HUES6 (cell line): ENCODE measurements at regions not wholly inside any gene's neighbourhood (a gene's known extent, or its start where the extent isn't known, plus 50 kb on each side); places are given as distances from the start of the nearest gene placed in this dataset.

Experiments
- H3K27ac ChIP-seq: 2 replicates; pipeline ENCODE4 v1.7.0; 2013; ENCODE audit warnings: low read depth, mild to moderate bottlenecking, low read length, inconsistent platforms
- H3K27me3 ChIP-seq: 2 replicates; pipeline ENCODE4 v1.6.1; 2013; ENCODE audit warnings: low read length; ENCODE audit not compliant: control insufficient read depth, insufficient read depth
- H3K36me3 ChIP-seq: 2 replicates; pipeline ENCODE4 v1.6.1; 2013; ENCODE audit warnings: low read length; ENCODE audit not compliant: control insufficient read depth, insufficient read depth
- H3K4me1 ChIP-seq: 2 replicates; pipeline ENCODE4 v1.6.1; 2013; ENCODE audit warnings: low read length; ENCODE audit not compliant: control insufficient read depth, insufficient read depth
- H3K4me3 ChIP-seq: 2 replicates; pipeline ENCODE4 v1.5.1; 2013; ENCODE audit warnings: low read depth, low read length
- H3K9ac ChIP-seq: one replicate; pipeline ENCODE4 v1.6.1; 2013; ENCODE audit warnings: mild to moderate bottlenecking, low read length
- H3K9me3 ChIP-seq: 2 replicates; pipeline ENCODE4 v1.6.1; 2013; ENCODE audit warnings: low read depth, low read length; ENCODE audit not compliant: control insufficient read depth, insufficient read depth

GRCh38 chr5:135124724-135125123 is 90.7 kb upstream of the PITX1 start:
- H3K27ac ChIP-seq, result no peak overlapping the region
- H3K27me3 ChIP-seq, result peaks cover 4% of the 10 kb centered on the region; the same call in 1 of the 2 replicates
- H3K36me3 ChIP-seq, result no peaks in the 10 kb centered on the region
- no peaks in the 10 kb centered on the region for H3K9me3 ChIP-seq
- H3K9ac ChIP-seq, result no peak overlapping the region
- H3K4me3 ChIP-seq, result no peak overlapping the region
- no peaks in the 10 kb centered on the region for H3K4me1 ChIP-seq

DNA sequence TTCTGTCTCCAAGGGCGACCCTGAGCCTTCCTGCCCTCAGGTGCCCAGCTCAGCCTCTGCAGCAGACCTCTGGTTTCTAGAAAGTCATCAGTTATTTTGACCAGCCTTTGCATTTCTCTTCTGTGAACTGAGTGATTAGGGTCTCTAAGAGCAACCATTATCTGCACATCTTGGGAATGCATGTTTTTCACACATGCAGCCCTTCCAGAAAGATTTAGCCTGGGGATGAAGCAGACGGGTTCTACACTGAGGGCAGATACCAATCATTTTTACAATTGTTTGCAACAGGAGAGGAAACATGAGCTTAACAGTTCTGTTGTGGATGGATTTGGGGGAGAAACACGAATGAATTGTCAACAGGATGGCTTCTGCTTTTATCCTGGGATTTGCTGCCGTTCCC is 90.1 kb upstream of the PITX1 start:
- Histone ChIP-seq H3K9me3 (no peaks in the 10 kb centered on the region), H3K27me3 (peaks cover 4% of the 10 kb centered on the region; the same call in 1 of the 2 replicates)

GRCh38 chr5:135122797-135123196 is 88.8 kb upstream of the PITX1 start:
- Histone ChIP-seq H3K4me3 (no peak overlapping the region), H3K4me1 (no peaks in the 10 kb centered on the region), H3K27me3 (peaks cover 4% of the 10 kb centered on the region; the same call in 1 of the 2 replicates), H3K27ac (no peak overlapping the region), H3K36me3 (no peaks in the 10 kb centered on the region), H3K9ac (no peak overlapping the region), H3K9me3 (no peaks in the 10 kb centered on the region)

More for the DNA sequence above, 90.1 kb upstream of the PITX1 start:
- no peak overlapping the region for H3K4me3 ChIP-seq
- H3K9ac ChIP-seq, result no peak overlapping the region
- H3K36me3 ChIP-seq, result no peaks in the 10 kb centered on the region
- H3K4me1 ChIP-seq, result no peaks in the 10 kb centered on the region
- no peak overlapping the region for H3K27ac ChIP-seq

DNA sequence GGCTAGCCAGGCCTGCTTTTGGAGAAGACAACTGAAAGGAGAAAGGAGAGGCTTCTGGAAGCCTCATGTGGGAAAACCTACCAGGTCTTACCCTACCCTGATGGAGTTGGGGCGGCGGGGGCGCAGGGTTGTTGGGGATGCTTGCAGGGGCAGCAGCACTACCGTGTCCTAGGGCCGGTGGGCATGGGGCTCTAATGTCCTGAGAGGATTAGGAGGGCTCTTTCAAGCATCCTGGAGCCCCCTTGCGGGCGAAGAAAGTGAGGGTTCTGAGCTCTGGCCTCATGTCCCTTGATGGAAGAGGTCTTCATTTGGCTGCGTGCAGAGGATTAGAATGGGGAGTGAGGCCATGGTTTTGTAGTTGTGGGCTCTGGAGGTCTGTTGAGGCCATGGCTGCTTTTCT is 86.9 kb upstream of the PITX1 start:
- peaks cover 4% of the 10 kb centered on the region; the same call in 1 of the 2 replicates for H3K27me3 ChIP-seq

DNA sequence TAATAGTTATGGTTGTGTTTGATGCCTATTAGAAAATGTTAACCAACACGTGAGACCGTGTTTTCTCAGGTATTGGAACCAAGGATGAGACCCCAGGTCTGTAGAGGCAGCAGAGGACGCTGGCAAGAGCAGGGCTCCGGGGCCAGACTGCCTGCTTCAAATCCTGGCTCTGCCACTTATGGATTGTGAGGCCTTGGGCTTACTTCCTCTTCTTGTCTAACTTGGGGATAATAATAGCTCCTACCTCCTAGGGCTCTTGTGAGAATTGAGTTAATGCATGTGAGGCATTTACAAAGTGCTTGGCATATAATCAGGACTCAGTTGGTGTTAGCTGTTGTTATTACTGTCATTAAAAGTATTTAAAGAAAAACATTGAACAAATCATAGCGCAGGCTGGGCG is 85.5 kb upstream of the PITX1 start:
- H3K27me3 ChIP-seq, result peaks cover 4% of the 10 kb centered on the region; the same call in 1 of the 2 replicates
- no peaks in the 10 kb centered on the region for H3K36me3 ChIP-seq
- no peaks in the 10 kb centered on the region for H3K9me3 ChIP-seq
- H3K9ac ChIP-seq, result no peak overlapping the region
- H3K4me3 ChIP-seq, result no peak overlapping the region
- no peak overlapping the region for H3K27ac ChIP-seq
- H3K4me1 ChIP-seq, result no peaks in the 10 kb centered on the region

More for the DNA sequence above, 86.9 kb upstream of the PITX1 start:
- Histone ChIP-seq H3K9me3 (no peaks in the 10 kb centered on the region), H3K4me3 (no peak overlapping the region), H3K27ac (no peak overlapping the region), H3K4me1 (no peaks in the 10 kb centered on the region), H3K36me3 (no peaks in the 10 kb centered on the region), H3K9ac (no peak overlapping the region)

GRCh38 chr5:135117590-135117989 is 83.6 kb upstream of the PITX1 start:
- Histone ChIP-seq H3K9ac (no peak overlapping the region), H3K4me1 (no peaks in the 10 kb centered on the region), H3K27ac (no peak overlapping the region), H3K9me3 (no peaks in the 10 kb centered on the region), H3K4me3 (no peak overlapping the region), H3K27me3 (no peaks in the 10 kb centered on the region; the same call in 1 of the 2 replicates), H3K36me3 (no peaks in the 10 kb centered on the region)

DNA sequence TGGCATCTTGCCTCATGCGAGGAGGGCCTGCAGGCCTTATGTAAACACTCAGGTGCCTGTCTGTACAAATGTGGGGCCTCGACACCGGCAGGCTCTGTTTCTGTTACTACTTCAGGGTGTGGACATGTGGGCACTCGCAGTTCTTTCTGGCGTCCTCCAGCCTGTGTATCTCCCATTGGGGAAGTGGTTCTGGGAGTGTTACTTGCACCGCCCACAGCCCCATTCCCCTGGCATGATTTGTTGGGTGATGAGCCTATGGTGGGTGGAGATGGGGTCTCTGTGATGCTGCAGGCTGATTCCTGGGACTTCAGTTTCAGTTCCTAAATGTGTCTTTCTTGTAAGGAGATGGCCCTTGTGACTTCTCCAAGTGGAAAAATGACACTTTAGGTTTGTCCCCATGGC is 82.1 kb upstream of the PITX1 start:
- H3K4me3 ChIP-seq, result no peak overlapping the region
- H3K9ac ChIP-seq, result no peak overlapping the region
- no peak overlapping the region for H3K27ac ChIP-seq
- H3K36me3 ChIP-seq, result no peaks in the 10 kb centered on the region
- no peaks in the 10 kb centered on the region; the same call in 1 of the 2 replicates for H3K27me3 ChIP-seq
- H3K9me3 ChIP-seq, result no peaks in the 10 kb centered on the region
- H3K4me1 ChIP-seq, result no peaks in the 10 kb centered on the region

DNA sequence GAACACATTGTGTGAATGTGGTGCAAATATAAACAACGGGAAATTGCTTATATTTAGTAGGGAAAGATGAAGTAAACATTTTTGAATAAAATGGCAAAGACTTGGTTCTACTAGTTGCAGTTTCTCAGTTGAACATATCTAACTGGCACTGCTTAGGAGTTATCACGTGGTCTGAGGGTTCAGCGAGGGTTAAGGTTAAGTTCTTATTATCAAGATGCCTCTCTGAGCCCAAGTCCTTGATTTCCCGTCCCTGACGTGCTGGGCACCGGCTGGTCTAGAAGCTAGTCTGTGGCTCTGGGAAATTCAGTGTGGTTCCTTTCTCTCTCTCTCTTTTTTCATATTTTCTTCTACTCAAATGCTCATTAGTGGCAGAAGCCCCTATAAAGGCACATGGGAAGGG is 81.6 kb upstream of the PITX1 start:
- H3K4me1 ChIP-seq, result no peaks in the 10 kb centered on the region
- H3K9ac ChIP-seq, result no peak overlapping the region

DNA sequence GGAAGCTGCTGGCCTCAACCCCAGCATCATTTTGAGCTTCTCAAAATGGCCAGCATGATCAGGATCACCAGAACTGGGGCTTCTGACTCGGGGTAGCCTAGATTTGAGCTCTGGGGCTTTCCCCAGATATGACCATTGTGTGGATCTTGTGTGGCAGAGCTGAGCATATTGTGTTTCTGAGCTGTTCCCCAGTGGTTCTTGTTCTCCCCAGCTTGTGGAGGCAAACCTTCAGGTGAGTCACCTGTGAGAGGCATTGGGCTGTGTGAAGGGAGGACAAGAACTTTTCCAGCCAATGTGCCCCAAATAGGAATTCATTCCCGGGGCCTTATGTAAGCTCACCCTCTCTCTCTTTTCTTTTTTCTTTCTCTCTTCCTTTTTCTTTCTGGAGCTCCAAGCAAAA is 80.7 kb upstream of the PITX1 start:
- H3K9me3 ChIP-seq, result no peaks in the 10 kb centered on the region
- H3K9ac ChIP-seq, result no peak overlapping the region
- no peaks in the 10 kb centered on the region for H3K36me3 ChIP-seq
- H3K27ac ChIP-seq, result no peak overlapping the region
- H3K4me3 ChIP-seq, result no peak overlapping the region
- no peaks in the 10 kb centered on the region for H3K27me3 ChIP-seq
- H3K4me1 ChIP-seq, result no peaks in the 10 kb centered on the region

More for the DNA sequence above, 81.6 kb upstream of the PITX1 start:
- H3K27ac ChIP-seq, result no peak overlapping the region
- no peaks in the 10 kb centered on the region; the same call in 1 of the 2 replicates for H3K27me3 ChIP-seq
- no peaks in the 10 kb centered on the region for H3K36me3 ChIP-seq
- H3K9me3 ChIP-seq, result no peaks in the 10 kb centered on the region
- no peak overlapping the region for H3K4me3 ChIP-seq

DNA sequence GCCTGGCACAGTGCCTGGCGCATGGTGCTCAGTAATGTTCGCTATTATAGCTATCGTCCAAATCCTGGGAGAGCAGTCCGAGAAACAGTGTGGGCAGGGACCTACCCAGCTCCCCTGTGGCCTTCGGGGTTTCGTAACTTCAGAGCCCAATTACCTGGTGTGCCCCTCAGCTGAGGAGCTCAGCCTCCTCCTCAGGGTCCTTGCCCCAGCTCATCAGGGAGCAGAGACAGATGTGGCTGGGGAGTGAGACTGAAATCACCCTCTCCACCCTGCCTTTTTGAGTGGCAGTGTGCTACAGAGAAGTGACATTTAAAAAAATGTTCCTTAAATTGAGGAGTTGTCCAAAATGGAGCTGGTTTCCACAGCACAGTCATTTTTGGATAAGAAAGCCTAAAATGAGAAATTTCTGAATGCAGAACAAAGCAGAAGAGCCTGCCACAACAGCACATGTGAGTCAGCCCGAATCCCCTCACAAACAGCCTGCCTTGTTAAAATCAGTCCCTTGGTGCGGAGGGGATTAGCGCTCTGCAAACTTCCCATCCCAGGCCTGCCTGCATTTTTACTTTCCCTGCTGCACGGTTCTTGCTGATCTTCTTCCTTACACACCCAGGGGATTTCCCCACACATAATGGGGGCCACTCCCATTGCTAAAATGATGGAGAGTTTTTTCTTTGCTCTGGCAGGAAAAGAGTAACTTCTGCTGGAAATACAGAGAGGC is 78.1 kb upstream of the PITX1 start:
- H3K9ac ChIP-seq, result no peak overlapping the region
- H3K9me3 ChIP-seq, result no peaks in the 10 kb centered on the region
- no peaks in the 10 kb centered on the region for H3K4me1 ChIP-seq
- no peak overlapping the region for H3K27ac ChIP-seq
- H3K4me3 ChIP-seq, result no peak overlapping the region
- H3K27me3 ChIP-seq, result 0 out of 2 replicates have a peak, but pooled peaks cover 2% of the 10 kb centered on the region
- no peaks in the 10 kb centered on the region for H3K36me3 ChIP-seq

DNA sequence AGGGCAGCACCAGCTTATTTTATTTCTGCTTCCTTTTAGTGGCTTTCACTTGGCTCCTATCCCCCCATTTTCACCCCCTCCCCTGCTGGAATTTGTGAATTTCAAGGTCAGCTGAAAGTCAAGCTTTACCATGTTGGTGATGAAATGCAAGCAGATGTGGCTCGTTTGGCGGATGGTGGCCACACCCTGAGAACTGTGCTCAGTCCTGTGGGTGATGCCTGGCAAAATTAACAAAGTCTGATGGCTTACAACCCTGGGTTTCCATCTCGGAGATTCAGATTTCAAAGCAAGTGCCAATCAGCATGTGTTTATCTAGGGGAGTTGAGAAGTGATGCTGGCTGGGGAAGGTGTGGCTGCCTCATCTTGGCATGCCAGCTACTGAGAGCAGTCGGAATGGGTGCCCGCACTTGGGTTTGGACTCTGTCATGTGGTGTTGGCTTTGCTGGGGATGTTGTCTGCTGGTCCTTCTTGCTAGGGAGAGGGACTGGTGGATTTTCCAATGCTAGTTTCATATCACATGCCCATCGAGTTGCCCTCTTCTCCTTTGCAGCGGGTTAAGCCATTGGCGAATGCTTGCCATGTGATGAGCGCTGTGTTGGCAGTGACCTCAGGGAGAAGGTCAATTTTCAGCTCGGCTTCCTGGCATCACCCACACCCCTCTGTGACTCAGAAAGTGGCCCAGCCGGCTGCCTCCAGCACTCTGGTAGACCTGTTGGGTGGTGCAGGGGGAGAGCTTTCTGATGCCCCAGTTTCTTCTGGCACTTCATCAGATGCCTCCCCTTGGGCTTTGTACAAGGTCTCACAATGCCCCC is 77.0 kb upstream of the PITX1 start:
- Histone ChIP-seq H3K27ac (no peak overlapping the region), H3K9me3 (no peaks in the 10 kb centered on the region), H3K9ac (no peak overlapping the region), H3K36me3 (no peaks in the 10 kb centered on the region), H3K27me3 (0 out of 2 replicates have a peak, but pooled peaks cover 2% of the 10 kb centered on the region), H3K4me3 (no peak overlapping the region), H3K4me1 (no peaks in the 10 kb centered on the region; the same call in 1 of the 2 replicates)
